ENCODE measurements at regions not wholly inside any gene's neighbourhood (a gene's known extent, or its start where the extent isn't known, plus 50 kb on each side); places are given as distances from the start of the nearest gene placed in this dataset.
A peak's percentile ranks its signal among the peaks of the same experiment; 100 is the strongest.

DNA sequence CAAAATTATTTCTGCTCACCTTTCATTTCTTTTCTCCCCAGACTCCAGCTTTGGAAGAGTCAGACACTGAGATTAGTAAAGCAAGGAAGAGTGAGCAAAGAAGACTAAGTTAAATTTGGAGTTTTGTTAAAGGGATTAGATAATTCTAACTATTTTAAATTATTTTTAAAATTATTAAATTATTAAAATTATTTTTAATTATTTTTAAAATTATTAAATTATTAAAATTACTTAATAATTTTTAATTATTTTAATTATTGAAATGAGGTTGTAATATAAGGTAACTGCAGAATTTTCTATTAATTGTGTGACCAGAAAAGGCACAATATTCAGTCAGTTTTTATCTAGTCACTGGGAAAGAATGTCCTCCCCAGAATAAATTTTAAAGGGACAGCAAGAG, 185.0 kb upstream of the EOMES start:
- H3K36me3 ChIP-seq = no peaks in the 10 kb centered on the region
- no peaks in the 10 kb centered on the region for H3K9me3 ChIP-seq
- DNase-seq (ENCODE audit: low spot score in 2 of 2) = no peak
- TF ChIP-seq, protein P1, sequence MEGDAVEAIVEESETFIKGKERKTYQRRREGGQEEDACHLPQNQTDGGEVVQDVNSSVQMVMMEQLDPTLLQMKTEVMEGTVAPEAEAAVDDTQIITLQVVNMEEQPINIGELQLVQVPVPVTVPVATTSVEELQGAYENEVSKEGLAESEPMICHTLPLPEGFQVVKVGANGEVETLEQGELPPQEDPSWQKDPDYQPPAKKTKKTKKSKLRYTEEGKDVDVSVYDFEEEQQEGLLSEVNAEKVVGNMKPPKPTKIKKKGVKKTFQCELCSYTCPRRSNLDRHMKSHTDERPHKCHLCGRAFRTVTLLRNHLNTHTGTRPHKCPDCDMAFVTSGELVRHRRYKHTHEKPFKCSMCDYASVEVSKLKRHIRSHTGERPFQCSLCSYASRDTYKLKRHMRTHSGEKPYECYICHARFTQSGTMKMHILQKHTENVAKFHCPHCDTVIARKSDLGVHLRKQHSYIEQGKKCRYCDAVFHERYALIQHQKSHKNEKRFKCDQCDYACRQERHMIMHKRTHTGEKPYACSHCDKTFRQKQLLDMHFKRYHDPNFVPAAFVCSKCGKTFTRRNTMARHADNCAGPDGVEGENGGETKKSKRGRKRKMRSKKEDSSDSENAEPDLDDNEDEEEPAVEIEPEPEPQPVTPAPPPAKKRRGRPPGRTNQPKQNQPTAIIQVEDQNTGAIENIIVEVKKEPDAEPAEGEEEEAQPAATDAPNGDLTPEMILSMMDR (IDR thresholded peaks at IDR 0.05) = no peak
- H3K27me3 ChIP-seq = no peaks in the 10 kb centered on the region
- no peaks in the 10 kb centered on the region for H3K4me1 ChIP-seq
- intact Hi-C loops (cut with DNase I) = no loop called here
- no peak overlapping the region for H3K4me3 ChIP-seq
- H3K27ac ChIP-seq = no peak overlapping the region

GRCh38 chr3:27907929-27908328, 185.8 kb upstream of the EOMES start:
- H3K4me1 ChIP-seq = no peaks in the 10 kb centered on the region
- H3K9me3 ChIP-seq = no peaks in the 10 kb centered on the region
- TF ChIP-seq, protein P1 (IDR thresholded peaks at IDR 0.05) = no peak
- DNase-seq (ENCODE audit: low spot score in 2 of 2) = no peak
- intact Hi-C loops (cut with DNase I) = no loop called here
- H3K27me3 ChIP-seq = no peaks in the 10 kb centered on the region
- no peaks in the 10 kb centered on the region for H3K36me3 ChIP-seq
- no peak overlapping the region for H3K27ac ChIP-seq
- no peak overlapping the region for H3K4me3 ChIP-seq

DNA sequence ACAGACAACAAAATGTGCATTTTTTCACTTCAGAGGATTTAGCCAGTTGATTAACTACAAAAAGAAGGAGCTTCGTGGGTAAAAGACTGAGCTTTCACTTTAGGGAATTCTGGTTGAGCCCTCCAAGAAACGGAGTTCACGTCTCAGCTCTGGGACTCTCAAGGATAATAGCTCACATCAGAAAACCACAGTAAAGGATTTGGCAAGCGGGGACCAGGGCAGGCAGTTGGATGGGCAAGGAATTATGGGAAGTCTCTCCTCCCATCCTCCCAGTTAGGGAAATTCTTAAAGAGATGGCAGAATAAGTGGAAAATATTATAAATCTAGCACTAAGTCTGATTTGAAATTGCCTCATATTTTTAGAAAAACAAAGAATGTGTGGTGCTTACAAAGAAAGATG, 188.3 kb upstream of the EOMES start:
- Histone ChIP-seq H3K9me3 (no peaks in the 10 kb centered on the region), H3K27ac (peak overlapping the region in 1 of 2 donors; percentile 3), H3K27me3 (no peaks in the 10 kb centered on the region), H3K36me3 (no peaks in the 10 kb centered on the region), H3K4me3 (no peak overlapping the region), H3K4me1 (no peaks in the 10 kb centered on the region)
- TF ChIP-seq, protein P1 (IDR thresholded peaks at IDR 0.05) = no peak
- intact Hi-C loops (cut with DNase I) = no loop called here
- no peak for DNase-seq (ENCODE audit: low spot score in 2 of 2)

DNA sequence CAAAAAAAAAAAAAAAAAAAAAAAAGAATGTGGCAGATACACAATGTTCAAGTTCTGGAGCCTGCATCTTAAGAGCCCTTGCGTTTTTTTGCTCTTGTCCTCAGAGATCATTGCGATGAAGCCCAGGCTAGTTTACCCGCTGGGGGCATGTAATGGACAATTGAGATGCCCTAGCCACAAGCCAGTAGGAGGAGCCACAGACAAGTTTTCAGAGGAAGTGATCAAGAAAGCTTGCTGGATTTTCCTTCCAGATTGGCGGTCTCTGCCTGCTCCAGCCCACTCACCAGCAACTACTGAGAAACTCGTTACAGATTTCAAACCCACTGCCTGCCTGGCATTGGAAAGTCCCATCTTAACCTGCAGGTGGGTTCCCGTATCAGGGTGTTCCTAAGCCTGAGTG, 192.1 kb upstream of the EOMES start:
- TF ChIP-seq, protein P1 (IDR thresholded peaks at IDR 0.05) = no peak
- DNase-seq (ENCODE audit: low spot score in 2 of 2) = no peak

GRCh38 chr3:27923349-27924068, 201.4 kb upstream of the EOMES start:
- TF ChIP-seq, protein P1 (IDR thresholded peaks at IDR 0.05) = no peak
- H3K27me3 ChIP-seq = no peaks in the 10 kb centered on the region

More for the DNA sequence above, 192.1 kb upstream of the EOMES start:
- no peaks in the 10 kb centered on the region for H3K9me3 ChIP-seq
- no peaks in the 10 kb centered on the region for H3K27me3 ChIP-seq
- intact Hi-C loops (cut with DNase I) = no loop called here
- no peaks in the 10 kb centered on the region for H3K36me3 ChIP-seq
- no peaks in the 10 kb centered on the region for H3K4me1 ChIP-seq
- no peak overlapping the region for H3K27ac ChIP-seq
- no peak overlapping the region for H3K4me3 ChIP-seq

More at GRCh38 chr3:27923349-27924068, 201.4 kb upstream of the EOMES start:
- DNase-seq (ENCODE audit: low spot score in 2 of 2) = no peak
- H3K36me3 ChIP-seq = no peaks in the 10 kb centered on the region
- H3K27ac ChIP-seq = no peak overlapping the region
- no peaks in the 10 kb centered on the region for H3K9me3 ChIP-seq
- H3K4me1 ChIP-seq = no peaks in the 10 kb centered on the region
- intact Hi-C loops (cut with DNase I) = no loop called here
- no peak overlapping the region for H3K4me3 ChIP-seq
